ENCODE measurements at regions not wholly inside any gene's neighbourhood (a gene's known extent, or its start where the extent isn't known, plus 50 kb on each side); places are given as distances from the start of the nearest gene placed in this dataset.
"Not testable (repeated sequence)": the region's sequence is repeated elsewhere in the genome, so short reads cannot be mapped to it uniquely, and the experiment has no call there.

DNA sequence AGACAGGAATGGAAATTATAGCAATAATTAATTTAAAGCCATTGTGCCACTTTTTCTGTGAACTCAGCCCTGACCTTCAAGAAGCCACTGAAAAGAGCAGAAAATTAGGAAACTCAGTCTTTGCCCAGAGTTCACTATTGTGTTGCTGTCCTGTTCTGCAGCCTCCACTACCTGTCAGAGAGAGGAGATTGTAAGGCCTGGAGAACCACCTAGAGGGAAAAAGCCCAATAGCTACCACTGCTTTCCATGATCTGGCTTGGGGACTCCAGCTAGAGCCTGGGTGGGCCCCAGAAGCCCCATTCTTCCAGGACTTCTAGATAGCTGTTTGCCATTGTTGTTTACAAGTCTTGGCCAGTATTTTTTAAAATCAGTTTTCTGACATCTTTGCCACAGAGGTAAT lies 176.1 kb upstream of the KLF7 start:
- TF ChIP-seq CTCF (IDR thresholded peaks at IDR 0.05; ENCODE audit: low read length, missing control alignments), result no peak
- no peak for DNase-seq (ENCODE audit: low read depth)
- H3K4me3 ChIP-seq (replicated peaks; ENCODE audit: low read depth, low read length), result no peak overlapping the region

DNA sequence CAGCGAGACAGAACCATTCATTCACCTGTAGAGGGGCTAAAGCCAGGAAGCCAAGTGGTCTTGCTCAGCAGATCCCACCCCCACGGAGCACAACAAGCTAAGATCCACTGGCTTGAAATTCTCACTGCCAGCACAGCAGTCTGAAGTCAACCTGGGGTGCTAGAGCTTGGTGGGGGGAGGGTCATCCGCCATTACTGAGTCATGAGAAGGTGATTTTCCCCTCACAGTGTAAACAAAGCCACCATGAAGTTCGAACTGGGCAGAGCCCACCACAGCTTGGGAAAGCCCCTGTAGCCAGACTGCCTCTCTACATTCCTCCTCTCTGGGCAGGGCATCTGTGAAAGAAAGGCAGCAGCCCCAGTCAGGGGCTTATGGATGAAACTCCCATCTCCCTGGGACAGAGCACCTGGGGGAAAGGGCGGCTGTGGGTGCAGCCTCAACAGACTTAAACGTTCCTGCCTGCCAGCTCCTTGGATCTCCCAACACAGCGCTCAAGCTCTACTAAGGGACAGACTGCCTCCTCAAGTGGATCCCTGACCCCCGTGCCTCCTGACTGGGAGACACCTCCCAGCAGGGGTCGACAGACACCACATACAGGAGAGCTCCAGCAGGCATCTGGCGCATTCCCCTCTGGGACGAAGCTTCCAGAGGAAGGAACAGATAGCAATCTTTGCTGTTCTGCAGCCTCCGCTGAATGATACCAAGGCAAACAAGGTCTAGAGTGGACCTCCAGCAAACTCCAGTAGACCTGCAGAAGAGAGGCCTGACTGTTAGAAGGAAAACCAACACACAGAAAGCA lies 179.0 kb upstream of the KLF7 start:
- not testable (repeated sequence) for H3K4me3 ChIP-seq (replicated peaks; ENCODE audit: low read depth, low read length); DNase-seq (ENCODE audit: low read depth)

DNA sequence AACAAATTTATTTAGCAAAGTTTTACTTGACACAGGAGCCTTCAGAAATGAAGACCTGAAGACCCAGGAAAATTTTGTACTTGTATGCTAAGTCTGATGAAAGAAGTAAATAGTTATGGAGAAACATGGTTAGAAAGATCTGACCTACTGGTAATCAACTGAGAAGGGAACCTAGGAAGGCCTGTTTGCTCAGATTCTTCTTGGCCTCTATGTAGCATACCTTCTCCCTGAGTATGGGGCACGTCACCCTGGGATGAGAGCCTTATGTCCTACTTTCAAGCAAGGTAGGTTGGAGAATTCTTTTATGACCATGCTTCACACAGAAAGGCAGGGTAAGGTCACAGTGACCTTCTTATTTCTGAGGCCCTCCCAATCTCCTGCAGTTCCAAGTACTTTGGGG lies 178.6 kb upstream of the CREB1 start:
- TF ChIP-seq CTCF (IDR thresholded peaks at IDR 0.05; ENCODE audit: low read length, missing control alignments), result no peak
- H3K4me3 ChIP-seq (replicated peaks; ENCODE audit: low read depth, low read length), result no peak overlapping the region
- DNase-seq (ENCODE audit: low read depth), result no peak

DNA sequence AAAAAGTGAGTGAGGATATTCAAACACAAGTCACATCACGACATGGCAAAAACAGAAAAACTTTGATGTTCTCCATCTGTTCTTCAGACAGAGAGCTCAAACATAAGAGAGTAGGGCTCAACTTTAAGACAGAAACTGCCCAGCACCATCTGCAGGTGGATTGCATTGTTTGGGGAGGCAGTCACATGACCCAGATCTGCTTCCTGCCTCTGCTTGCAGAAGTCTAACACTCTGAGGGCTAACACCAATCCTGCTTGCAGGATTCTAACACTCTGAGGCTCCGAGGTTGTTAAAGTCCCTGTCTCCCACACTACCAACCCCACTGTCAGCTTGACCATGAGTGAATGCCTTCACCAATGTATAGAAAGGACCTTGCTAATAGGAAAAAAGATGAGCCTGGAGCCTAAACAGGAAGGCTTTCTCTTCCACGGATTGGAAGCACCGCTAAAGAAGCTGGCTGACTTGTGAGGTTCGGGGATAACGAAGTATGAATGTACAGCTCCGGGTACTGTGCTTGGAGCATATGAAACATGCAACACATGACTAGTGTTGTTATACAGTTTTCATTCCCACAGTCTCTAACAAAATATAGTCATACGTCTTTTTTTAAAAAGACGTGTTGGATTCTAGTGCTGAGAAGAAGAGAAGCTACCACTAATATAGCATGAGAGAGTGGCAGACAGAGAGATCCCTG lies 176.6 kb upstream of the CREB1 start:
- no peak overlapping the region for H3K4me3 ChIP-seq (replicated peaks; ENCODE audit: low read depth, low read length)
- TF ChIP-seq CTCF (IDR thresholded peaks at IDR 0.05; ENCODE audit: low read length, missing control alignments), result no peak
- no peak for DNase-seq (ENCODE audit: low read depth)

GRCh38 chr2:207353836-207354235 lies 175.9 kb upstream of the CREB1 start:
- no peak for TF ChIP-seq CTCF (IDR thresholded peaks at IDR 0.05; ENCODE audit: low read length, missing control alignments)
- DNase-seq (ENCODE audit: low read depth), result no peak
- no peak overlapping the region for H3K4me3 ChIP-seq (replicated peaks; ENCODE audit: low read depth, low read length)

DNA sequence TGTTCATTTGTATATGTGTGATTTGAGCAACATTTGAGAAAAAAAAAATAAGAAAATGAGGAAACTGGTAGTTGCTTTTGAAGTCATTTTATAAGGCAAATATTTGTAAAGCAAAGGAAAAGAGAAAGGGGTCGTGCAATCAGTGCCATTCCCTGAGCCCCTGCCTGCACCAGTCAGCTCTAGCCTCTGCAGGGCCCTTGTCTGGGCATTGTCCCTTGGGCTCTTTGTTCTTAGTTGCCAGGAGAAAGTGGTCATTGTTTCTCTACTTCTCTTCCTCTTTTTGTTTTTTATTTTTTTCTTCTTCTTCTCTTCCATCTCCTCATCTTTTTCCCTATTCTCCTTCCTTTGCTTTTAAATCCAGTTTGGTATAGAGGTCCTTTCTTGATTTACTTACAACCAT lies 175.3 kb upstream of the CREB1 start:
- TF ChIP-seq CTCF (IDR thresholded peaks at IDR 0.05; ENCODE audit: low read length, missing control alignments), result no peak
- no peak for DNase-seq (ENCODE audit: low read depth)
- H3K4me3 ChIP-seq (replicated peaks; ENCODE audit: low read depth, low read length), result no peak overlapping the region

- DNase-seq (ENCODE audit: low read depth), result no peak
- TF ChIP-seq CTCF (IDR thresholded peaks at IDR 0.05; ENCODE audit: low read length, missing control alignments), result no peak
- no peak overlapping the region for H3K4me3 ChIP-seq (replicated peaks; ENCODE audit: low read depth, low read length)
Measured at GRCh38 chr2:207356567-207356966, 173.2 kb upstream of the CREB1 start.
